ENCODE measurements at regions not wholly inside any gene's neighbourhood (a gene's known extent, or its start where the extent isn't known, plus 50 kb on each side); places are given as distances from the start of the nearest gene placed in this dataset.
A peak's percentile ranks its signal among the peaks of the same experiment; 100 is the strongest.

- DNase-seq (ENCODE audit: low read depth) = no peak
Observed at GRCh38 chr16:51391798-51392511, 240.9 kb upstream of the SALL1 start.

DNA sequence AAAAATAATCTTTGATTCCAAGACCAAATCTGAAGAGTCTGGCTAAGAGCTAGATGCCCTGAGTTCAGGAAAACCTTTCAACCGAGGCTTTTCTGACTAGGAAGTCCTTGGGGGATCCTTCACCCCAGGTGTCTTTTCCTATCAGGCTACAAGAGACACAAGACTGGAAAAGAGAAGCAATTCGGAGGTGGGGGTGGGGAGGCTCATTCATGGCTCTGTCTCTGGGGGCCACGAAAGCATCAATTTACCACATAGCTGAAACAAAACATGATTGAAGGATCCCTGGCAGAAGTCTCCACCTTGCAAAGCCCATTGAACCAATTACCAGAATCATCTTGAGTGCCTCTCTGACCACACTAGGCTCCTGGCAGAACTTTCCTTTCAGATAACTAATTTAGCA, 239.8 kb upstream of the SALL1 start:
- DNase-seq (ENCODE audit: low read depth) = no peak

DNA sequence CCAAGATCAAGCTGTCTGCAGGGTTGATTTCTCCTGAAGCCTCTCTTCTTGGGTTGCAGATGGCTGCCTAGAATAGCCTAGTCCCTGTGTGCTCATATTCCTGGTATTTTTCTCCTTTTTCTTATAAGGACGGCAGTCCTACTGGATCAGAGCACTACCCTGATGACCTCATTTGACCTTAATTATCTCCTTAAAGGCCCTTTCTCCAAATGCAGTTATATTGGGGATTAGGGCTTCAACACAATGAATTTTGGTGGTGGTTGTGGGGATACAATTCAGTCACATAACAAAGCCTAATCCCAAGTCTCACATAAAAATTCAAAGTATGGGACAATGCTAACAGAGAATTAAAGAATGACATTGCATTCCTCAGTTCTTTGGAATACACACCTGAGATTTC, 238.8 kb upstream of the SALL1 start:
- DNase-seq (ENCODE audit: low read depth) = no peak

DNA sequence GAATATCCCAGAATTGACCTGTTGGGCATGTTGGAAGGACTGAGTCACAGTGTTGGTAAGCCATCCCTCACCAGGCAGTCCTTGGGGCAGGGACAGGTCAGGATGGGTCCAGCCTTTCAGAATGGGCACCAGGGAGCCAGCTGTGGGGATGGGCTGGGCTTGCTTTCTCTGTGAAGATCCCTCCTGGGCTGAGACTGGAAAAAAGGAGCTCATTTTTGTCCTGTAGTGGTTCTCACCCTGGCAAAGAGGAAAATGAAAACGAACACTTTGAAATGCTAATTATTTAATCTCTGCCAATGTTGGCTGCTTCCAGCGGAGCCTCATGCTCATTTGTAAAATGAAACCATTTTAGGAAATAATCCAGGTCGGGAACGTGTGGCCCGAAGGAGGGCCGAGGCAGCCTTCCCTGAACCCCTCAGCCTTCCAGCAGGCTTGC, 237.5 kb upstream of the SALL1 start:
- no peak for DNase-seq (ENCODE audit: low read depth)

DNA sequence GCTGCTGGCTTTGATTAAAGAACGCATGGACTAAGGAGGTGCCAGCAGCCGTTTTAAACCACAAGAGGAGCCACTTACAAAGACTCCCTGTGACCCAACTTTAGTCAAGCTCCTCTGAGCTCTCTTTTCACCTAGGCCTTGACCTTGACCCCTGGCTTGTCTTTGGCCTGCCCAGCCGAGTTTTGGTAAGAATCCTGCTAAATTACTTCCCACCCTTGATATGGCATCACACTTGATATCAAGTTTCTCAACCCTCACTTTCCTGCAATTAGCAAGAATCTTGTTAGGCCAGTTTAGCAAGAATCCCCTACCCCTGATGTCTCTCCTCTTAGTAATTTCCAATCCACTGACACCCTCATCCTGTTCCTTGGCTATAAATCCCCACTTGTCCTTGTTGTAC, 232.8 kb upstream of the SALL1 start:
- no peak for DNase-seq (ENCODE audit: low read depth)

DNA sequence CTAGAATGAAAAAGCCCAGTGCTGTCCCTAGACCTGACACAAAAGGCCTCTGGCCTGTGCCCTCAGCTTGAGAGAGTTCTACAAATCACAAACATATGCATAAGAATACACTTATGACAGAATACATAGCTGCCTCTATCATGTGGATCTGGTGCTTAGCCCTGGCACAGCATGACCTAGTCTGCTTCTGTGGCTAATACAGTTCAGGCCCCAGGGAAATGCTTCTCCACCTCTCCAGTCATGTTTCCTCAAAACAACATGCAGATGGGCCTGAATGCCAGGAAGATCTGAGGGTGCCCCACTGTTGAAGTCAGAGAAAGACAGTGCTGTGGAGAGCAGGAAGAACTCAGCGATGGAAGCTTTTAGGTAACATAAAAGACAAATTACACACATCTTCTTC, 231.9 kb upstream of the SALL1 start:
- no peak for DNase-seq (ENCODE audit: low read depth)

DNA sequence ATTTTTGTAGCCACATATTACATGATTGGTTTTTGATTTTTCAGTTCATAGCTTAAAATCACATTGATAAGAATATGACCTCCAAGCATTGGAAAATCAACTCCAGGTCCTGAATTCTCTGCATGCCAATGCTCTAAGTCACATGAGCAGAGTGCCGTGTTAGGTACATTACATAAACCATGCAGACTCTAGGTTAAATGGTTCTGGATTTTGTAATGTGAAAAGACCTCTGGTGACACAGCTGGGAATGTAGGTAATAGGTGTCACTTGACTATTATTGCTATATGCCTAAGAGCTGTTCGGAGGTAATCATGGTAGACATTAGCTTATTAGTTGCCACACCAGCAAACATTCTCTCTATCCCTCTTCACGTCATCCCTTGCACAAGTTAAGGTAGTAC, 231.1 kb upstream of the SALL1 start:
- no peak for DNase-seq (ENCODE audit: low read depth)

GRCh38 chr16:51376080-51376479, 225.0 kb upstream of the SALL1 start:
- DNase-seq (ENCODE audit: low read depth) = no peak

DNA sequence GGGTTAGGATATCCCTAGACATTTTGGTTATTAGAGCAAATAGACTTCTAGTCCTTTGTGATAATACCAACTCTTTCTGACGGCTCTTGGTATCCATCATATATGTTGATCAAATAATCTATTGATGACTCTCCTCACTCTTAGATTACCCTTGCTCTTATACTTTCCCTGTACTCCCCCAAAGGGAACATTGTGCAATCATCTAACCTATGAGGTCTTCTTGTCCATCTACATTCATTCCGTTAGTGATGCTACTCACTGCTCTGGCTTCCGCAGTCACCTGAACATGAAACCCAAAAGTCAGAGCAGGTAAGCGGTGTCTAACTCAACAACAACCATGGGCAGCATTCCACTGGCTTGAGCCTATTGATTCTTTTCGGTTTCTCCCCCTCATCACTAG, 223.7 kb upstream of the SALL1 start:
- no peak for DNase-seq (ENCODE audit: low read depth)

DNA sequence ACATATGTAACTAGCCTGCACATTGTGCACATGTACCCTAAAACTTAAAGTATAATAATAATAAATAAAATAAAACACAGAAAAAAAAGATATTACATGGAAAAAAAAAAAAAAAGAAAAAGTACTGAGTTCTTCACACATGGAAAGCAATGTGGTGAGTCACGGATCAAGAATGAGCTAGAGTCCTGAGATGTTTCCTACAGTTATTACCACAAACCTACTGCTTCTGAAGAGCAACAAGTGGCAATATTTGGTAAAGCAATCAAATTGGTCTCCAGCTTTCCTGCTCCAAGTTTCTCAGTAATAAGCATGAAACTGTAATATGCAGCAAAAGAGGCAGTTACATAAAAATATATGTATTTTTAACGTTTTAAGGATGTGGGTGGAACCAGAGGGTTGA, 223.3 kb upstream of the SALL1 start:
- DNase-seq (ENCODE audit: low read depth) = peak; percentile 78

- DNase-seq (ENCODE audit: low read depth) = no peak
Observed at GRCh38 chr16:51365715-51366114, 214.6 kb upstream of the SALL1 start.

DNA sequence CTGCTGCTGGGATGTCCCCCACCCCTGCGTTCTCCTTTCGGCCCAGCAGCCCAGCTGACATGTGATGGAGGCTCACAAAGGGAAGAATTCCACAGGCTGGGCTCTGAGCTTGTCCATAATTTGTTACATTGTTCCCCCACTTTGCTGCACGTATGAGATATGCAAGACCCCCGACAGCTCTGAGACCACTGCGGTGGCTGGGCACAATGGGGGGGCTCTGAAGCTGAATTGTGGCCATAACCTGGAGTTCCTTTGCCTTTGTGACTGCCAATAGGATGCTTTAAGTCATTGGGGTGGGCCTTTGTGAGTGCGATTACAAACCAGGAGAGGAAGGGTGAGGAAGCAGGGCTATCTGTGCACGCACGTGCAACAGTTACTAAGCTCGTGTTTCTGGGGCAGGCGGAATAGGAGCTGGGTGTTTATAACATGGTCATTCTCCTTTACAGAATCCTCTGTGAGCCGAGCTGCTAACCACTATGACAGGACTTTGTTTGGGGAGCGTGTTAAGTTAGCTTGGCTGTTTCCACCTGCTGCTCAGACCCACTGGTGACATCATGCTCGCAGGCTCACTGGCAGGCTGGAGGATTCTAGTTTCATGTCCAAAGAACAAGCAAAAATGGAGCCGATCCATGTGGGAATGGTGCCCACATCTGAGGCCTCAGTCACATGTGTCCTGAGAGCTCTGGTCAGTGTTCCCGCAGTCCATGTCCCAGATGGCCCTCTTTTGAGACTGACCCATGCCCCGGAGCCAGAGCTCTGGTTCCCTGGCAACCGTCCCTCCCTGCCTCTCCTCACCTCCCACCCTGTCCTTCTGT, 208.3 kb upstream of the SALL1 start:
- DNase-seq (ENCODE audit: low read depth) = no peak

DNA sequence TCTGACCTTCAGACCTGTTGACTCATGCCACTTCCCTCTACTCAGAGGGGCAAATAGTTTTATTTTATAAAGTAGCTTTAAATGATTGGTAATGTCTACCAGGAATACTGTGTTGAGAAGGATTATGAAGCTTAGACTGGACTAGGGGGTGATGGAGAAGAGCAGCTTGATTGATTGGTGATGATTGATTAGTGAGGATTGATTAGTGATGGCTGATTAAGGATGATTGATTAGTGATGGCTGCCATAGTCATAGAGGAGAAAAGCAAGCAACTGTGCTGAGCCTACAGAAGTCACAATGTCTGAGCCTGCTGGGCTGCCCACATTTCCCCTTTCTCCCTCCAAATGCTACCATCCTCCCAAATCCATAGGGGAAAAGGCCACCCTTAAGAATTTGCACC, 206.8 kb upstream of the SALL1 start:
- DNase-seq (ENCODE audit: low read depth) = no peak

DNA sequence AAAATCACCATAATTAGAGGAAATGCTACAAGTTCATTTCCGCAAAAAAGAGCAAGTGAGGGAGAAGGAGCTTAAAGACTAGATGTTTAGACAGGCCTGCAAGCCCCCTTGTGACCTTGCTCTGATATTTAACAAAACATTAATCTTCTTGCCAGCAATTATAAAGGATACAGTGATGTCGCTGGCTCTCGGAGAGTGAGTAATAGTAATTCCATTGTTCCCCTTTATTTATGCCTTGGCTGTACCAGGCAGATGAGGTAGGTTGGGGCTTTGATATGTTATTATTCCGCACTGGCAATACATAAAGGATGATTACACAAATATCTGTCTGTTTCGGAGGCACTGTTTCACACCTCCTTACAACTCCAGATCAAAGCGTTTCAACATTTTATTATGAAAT, 204.8 kb upstream of the SALL1 start:
- DNase-seq (ENCODE audit: low read depth) = no peak

DNA sequence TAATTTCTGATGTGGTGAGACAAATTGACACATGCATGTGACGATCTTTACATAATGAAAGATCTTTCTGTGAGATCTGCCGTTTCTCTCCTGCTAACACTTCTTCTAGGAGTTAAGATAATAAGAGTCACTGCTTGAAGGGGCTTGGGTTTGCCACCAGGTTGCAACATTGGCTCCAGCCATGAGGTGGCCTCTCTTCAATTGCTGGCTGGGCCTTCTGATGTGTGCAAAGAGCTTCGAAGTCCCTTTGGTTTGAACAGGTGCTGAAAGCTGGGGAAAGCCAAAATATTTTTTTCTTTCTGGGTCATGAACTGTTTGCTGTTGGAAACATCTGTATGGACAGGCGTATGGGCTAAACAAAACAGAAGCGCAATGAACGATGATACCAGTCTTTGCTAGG, 204.1 kb upstream of the SALL1 start:
- DNase-seq (ENCODE audit: low read depth) = no peak

- no peak for DNase-seq (ENCODE audit: low read depth)
Observed at GRCh38 chr16:51353055-51353454, 202.0 kb upstream of the SALL1 start.

DNA sequence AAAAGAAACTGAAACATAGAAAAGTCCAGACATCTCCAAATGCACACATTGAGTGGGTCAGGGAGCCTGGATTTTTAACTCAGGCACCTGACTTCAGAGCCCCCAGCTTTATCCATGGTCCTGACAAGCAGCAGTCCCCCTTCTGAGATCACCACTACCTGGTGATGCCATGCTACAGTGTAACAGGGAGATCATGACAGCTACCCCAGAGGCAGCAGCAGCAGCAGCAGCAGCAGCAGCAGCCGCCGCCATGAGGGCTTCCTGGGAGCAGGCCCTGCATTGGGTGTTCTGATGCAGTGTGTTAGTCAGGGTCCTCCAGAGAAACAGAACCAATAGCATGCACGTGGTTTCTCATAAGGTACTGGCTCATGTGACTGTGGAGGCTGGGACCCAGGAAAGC, 198.6 kb upstream of the SALL1 start:
- no peak for DNase-seq (ENCODE audit: low read depth)

- no peak for DNase-seq (ENCODE audit: low read depth)
Observed at GRCh38 chr16:51343411-51343810, 192.3 kb upstream of the SALL1 start.

DNA sequence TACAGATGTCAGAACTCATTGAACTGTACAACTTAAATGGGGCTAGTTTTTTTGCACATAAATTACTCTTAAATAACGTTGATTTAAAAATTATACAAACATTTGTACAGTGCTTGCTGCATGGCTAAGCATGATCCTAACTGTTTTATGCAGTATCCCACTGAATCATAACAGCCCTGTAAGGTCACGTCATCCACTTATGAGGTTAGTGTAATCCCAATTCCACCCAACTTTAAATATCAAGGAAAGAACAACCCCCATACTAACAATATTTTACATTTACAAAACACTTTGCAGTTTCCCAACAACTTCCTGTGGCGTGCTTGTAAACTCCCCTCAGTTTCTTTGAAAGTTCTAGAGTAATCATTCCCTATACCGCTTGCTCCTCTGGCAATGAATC, 190.1 kb upstream of the SALL1 start:
- no peak for DNase-seq (ENCODE audit: low read depth)

DNA sequence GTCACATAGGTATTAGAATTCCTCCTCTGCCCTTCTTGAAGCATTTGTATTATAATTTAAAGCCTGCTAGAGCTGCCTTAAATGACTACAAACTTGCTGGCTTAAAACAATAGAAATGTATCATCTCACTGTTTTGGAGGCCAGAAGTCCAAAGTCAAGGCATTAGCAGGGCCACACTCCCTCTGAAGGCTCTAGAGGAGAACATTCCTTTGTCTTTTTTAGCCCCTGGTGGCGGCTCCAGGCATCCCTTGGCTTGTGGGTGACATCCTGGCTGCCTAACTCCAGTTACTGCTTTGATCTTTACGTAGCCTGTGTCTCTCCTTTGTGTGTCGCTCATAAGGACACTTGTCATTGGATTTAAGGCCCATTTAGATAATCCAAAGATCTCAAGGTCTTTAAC, 186.6 kb upstream of the SALL1 start:
- no peak for DNase-seq (ENCODE audit: low read depth)

DNA sequence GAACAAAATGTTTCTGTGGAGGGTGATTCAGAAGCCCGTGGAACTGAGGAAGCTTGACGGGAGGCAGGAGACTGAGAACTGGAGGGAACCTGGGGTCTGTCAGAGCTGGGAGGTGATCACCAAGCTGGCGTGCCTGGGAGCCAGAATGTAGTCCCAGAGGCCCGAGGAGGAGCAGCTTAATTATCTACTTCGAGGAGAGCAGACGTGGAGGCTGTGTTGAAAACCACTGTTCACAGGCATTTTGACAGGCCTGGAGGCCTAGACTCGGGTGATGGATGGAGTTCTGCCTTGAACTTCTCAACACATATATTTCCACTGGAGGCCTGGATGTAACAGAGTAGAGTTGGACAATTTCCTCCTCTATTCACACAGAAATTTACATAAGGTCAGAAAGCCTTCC, 177.7 kb upstream of the SALL1 start:
- no peak for DNase-seq (ENCODE audit: low read depth)

DNA sequence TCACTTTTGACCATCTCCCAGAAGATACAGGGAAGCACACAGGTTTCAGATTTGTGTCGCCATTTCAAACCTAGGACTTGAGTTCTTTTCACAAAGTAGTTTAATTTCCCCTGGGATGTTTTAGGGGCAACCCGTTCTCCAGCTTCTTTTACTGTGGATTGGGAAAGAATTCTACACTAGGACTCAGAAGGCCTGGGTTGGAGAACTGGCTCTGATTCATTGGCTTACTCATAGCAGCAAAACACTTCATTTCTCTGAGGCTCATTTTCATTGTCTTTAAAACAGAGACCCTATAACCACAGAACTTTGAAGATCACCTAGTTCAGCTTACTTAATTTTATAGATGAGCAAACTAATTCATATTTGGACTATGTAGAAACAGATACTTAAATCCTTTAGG, 175.9 kb upstream of the SALL1 start:
- DNase-seq (ENCODE audit: low read depth) = no peak

DNA sequence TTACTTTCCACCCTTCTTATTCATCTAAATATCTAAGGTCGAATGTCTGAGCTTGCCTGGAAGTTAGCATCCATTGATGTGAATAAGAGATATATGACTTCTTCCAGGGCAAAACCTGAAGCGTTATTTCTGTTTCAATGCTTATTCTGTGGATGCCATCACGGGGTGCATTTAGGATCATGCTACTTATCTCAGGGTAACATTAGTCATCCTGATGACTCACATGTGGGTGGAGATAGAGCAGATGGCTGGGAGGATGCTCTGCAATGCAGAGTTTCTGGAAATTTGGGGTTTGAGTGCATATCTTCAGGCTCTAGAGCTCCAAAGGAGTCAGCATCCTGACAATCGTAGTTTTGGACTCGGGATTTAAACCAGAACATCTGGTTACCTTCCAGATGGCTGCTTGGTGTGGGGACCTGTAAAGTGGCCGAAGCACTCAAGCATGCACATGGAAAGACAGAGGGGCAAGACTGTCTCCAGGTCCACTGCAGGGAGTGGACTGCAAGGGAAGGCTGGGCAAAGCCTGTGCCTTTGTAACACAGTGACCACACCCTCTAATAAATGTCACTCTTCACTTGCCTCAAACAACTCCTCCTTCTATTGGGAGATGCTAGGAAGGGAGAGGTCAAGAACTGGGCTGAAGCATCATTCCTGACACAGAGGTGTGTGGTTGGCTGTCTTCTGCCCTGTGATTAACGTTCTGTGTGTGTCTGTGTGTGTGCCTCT, 175.2 kb upstream of the SALL1 start:
- peak; percentile 48 for DNase-seq (ENCODE audit: low read depth)

Data from GM04504 (cell line).